ENCODE measurements at regions not wholly inside any gene's neighbourhood (a gene's known extent, or its start where the extent isn't known, plus 50 kb on each side); places are given as distances from the start of the nearest gene placed in this dataset.

DNA sequence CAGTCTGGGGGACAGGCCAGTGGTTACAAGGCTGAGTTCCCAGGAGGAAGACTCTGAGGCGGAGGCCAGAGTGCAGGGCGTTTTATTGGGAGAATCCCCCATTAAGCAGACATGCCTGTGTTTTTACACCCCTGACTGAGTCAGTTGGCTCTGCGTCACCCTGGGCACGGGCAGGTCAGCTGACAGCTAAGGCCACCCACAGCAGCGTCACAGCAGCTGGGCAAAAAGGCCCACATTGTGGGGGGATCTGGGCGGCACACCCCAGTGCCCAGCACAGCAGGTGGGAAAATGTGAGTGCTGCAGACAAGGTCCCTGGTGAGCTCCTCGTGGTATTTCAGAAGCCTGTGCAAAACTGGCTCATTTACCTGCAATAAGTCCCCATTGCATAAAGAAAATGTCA, 184.7 kb downstream of the AACS start:
- no peak for TF ChIP-seq POLR2AphosphoS5 (IDR thresholded peaks at IDR 0.05)
- TF ChIP-seq CTCF (IDR thresholded peaks at IDR 0.05): no peak
